Fibroblast of lung (primary cell): ENCODE measurements at regions not wholly inside any gene's neighbourhood (a gene's known extent, or its start where the extent isn't known, plus 50 kb on each side); places are given as distances from the start of the nearest gene placed in this dataset.

Experiments
- EZH2 ChIP-seq: IDR thresholded peaks from 2 replicates; pipeline ENCODE4 v1.5.1; 2012; ENCODE audit warnings: low read length, control low read depth, mild to moderate bottlenecking; ENCODE audit errors: missing control alignments
- TF ChIP-seq, protein P1 (sequence below), 2 donors: IDR thresholded peaks in 1 of 2; conservative IDR thresholded peaks in 1 of 2; 1 replicate in 1 of 2; 2 replicates in 1 of 2; pipeline ENCODE4 v1.5.1; 2011 to 2012; ENCODE audit warnings: low read length in 2 of 2, control low read depth in 1 of 2, inconsistent platforms in 1 of 2, low read depth in 1 of 2, mild to moderate bottlenecking in 1 of 2

- TF ChIP-seq, protein P1, sequence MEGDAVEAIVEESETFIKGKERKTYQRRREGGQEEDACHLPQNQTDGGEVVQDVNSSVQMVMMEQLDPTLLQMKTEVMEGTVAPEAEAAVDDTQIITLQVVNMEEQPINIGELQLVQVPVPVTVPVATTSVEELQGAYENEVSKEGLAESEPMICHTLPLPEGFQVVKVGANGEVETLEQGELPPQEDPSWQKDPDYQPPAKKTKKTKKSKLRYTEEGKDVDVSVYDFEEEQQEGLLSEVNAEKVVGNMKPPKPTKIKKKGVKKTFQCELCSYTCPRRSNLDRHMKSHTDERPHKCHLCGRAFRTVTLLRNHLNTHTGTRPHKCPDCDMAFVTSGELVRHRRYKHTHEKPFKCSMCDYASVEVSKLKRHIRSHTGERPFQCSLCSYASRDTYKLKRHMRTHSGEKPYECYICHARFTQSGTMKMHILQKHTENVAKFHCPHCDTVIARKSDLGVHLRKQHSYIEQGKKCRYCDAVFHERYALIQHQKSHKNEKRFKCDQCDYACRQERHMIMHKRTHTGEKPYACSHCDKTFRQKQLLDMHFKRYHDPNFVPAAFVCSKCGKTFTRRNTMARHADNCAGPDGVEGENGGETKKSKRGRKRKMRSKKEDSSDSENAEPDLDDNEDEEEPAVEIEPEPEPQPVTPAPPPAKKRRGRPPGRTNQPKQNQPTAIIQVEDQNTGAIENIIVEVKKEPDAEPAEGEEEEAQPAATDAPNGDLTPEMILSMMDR (conservative IDR thresholded peaks at IDR 0.05 in 1 of 2, IDR thresholded peaks at IDR 0.05 in 1 of 2; ENCODE audit: low read depth in 1 of 2, low read length in 2 of 2): no peak
- TF ChIP-seq EZH2: no peak
Observed at GRCh38 chr1:185409345-185409744, 92.3 kb upstream of the IVNS1ABP start.
